ENCODE measurements at regions not wholly inside any gene's neighbourhood (a gene's known extent, or its start where the extent isn't known, plus 50 kb on each side); places are given as distances from the start of the nearest gene placed in this dataset.

- DNase-seq = no peak
These were observed 182.5 kb downstream of the POU4F1 start for GRCh38 chr13:78420814-78421213.

GRCh38 chr13:78413887-78414553, 189.3 kb downstream of the POU4F1 start:
- DNase-seq = no peak

GRCh38 chr13:78410847-78411246, 192.5 kb downstream of the POU4F1 start:
- no peak for DNase-seq

GRCh38 chr13:78410164-78410563, 193.2 kb downstream of the POU4F1 start:
- DNase-seq = no peak

- DNase-seq = no peak
These were observed 194.2 kb downstream of the POU4F1 start for GRCh38 chr13:78409172-78409571.

- DNase-seq = no peak
These were observed 198.4 kb downstream of the POU4F1 start for GRCh38 chr13:78404846-78405360.

- DNase-seq = no peak
These were observed 200.5 kb downstream of the POU4F1 start for GRCh38 chr13:78402708-78403400.

GRCh38 chr13:78401873-78402707, 201.3 kb downstream of the POU4F1 start:
- peak; percentile 30 for DNase-seq

- DNase-seq = no peak
These were observed 204.5 kb downstream of the POU4F1 start for GRCh38 chr13:78398743-78399410.

GRCh38 chr13:78393286-78394142, 209.8 kb downstream of the POU4F1 start:
- no peak for DNase-seq

- no peak for DNase-seq
These were observed 219.5 kb downstream of the POU4F1 start for GRCh38 chr13:78383899-78384298.

- DNase-seq = no peak
These were observed 220.3 kb downstream of the POU4F1 start for GRCh38 chr13:78383071-78383484.

GRCh38 chr13:78382491-78382890, 220.9 kb downstream of the POU4F1 start:
- no peak for DNase-seq

- no peak for DNase-seq
These were observed 226.5 kb downstream of the POU4F1 start for GRCh38 chr13:78376822-78377221.

GRCh38 chr13:78376033-78376432, 227.3 kb downstream of the POU4F1 start:
- no peak for DNase-seq

- no peak for DNase-seq
These were observed 230.8 kb downstream of the POU4F1 start for GRCh38 chr13:78372581-78372980.

GRCh38 chr13:78370231-78370630, 233.1 kb downstream of the POU4F1 start:
- DNase-seq = no peak

GRCh38 chr13:78364711-78365110, 238.6 kb downstream of the POU4F1 start:
- no peak for DNase-seq

- DNase-seq = no peak
These were observed 262.3 kb downstream of the POU4F1 start for GRCh38 chr13:78341032-78341431.

GRCh38 chr13:78339927-78340326, 263.4 kb downstream of the POU4F1 start:
- no peak for DNase-seq

- no peak for DNase-seq
These were observed 269.3 kb downstream of the POU4F1 start for GRCh38 chr13:78334059-78334458.

GRCh38 chr13:78326633-78327032, 276.7 kb downstream of the POU4F1 start:
- DNase-seq = peak; percentile 35

All from NCI-H1436 (cell line).